GM23338 (cell line): ENCODE measurements at regions not wholly inside any gene's neighbourhood (a gene's known extent, or its start where the extent isn't known, plus 50 kb on each side); places are given as distances from the start of the nearest gene placed in this dataset.

ENCODE experiments used
- ATAC-seq: fragments of 200-7000 bp; cut with Tn5 transposase; 3 replicates; pipeline ENCODE4 v1.9.1; 2020
- DNase-seq: peaks from one replicate; pipeline ENCODE4 v3.0.0-alpha.2; 2015; ENCODE audit warnings: low spot score
- H2AFZ ChIP-seq: fragments of 200-600 bp; sonication (generic); 2 replicates; pipeline ENCODE4 v1.8.0; 2016; ENCODE audit warnings: antibody characterized with exemption, mild to moderate bottlenecking, moderate library complexity
- H3F3A ChIP-seq: fragments of 200-600 bp; sonication (generic); replicated peaks from 2 replicates; pipeline ENCODE4 v1.8.0; 2017; ENCODE audit warnings: antibody characterized with exemption, mixed run types, low read depth
- H3K27ac ChIP-seq: fragments of 200-600 bp; sonication (generic); 2 replicates; pipeline ENCODE4 v1.6.1; 2016; ENCODE audit warnings: low read depth
- H3K27me3 ChIP-seq: fragments of 200-600 bp; sonication (generic); 2 replicates; pipeline ENCODE4 v1.8.0; 2016; ENCODE audit warnings: mild to moderate bottlenecking, mixed run types, moderate library complexity; ENCODE audit not compliant: insufficient read depth
- H3K36me3 ChIP-seq: fragments of 200-600 bp; sonication (generic); 2 replicates; pipeline ENCODE4 v1.8.0; 2016; ENCODE audit warnings: mild to moderate bottlenecking; ENCODE audit not compliant: insufficient read depth
- H3K4me1 ChIP-seq: fragments of 200-600 bp; sonication (generic); 2 replicates; pipeline ENCODE4 v1.8.0; 2016; ENCODE audit warnings: mild to moderate bottlenecking, moderate library complexity; ENCODE audit not compliant: insufficient read depth
- H3K4me2 ChIP-seq: fragments of 200-600 bp; sonication (generic); 2 replicates; pipeline ENCODE4 v1.7.1; 2017; ENCODE audit warnings: mixed run types
- H3K4me3 ChIP-seq: fragments of 200-600 bp; sonication (generic); 2 replicates; pipeline ENCODE4 v1.6.1; 2016; ENCODE audit warnings: mixed run types
- H3K79me2 ChIP-seq: fragments of 200-600 bp; sonication (generic); replicated peaks from 2 replicates; pipeline ENCODE4 v1.8.0; 2017; ENCODE audit warnings: mild to moderate bottlenecking; ENCODE audit not compliant: insufficient read depth
- H3K9me2 ChIP-seq: fragments of 200-600 bp; sonication (generic); 2 replicates; pipeline ENCODE4 v1.8.0; 2017; ENCODE audit not compliant: insufficient read depth
- H4K20me1 ChIP-seq: fragments of 200-600 bp; sonication (generic); replicated peaks from 2 replicates; pipeline ENCODE4 v1.8.0; 2017; ENCODE audit warnings: mild to moderate bottlenecking; ENCODE audit not compliant: insufficient read depth
- H3K27ac Mint-ChIP-seq: 2 replicates; pipeline ENCODE4 v1.8.0; 2020; ENCODE audit warnings: inconsistent platforms, mild to moderate bottlenecking, moderate library complexity, mixed read lengths
- H3K27me3 Mint-ChIP-seq: 3 replicates; pipeline ENCODE4 v1.8.0; 2022; ENCODE audit warnings: low read depth, mild to moderate bottlenecking, moderate library complexity, mixed read lengths, inconsistent platforms; ENCODE audit not compliant: insufficient read depth, poor library complexity
- H3K36me3 Mint-ChIP-seq: 3 replicates; pipeline ENCODE4 v1.8.0; 2021; ENCODE audit warnings: low read depth, mild to moderate bottlenecking, inconsistent platforms, moderate library complexity, mixed read lengths
- H3K4me1 Mint-ChIP-seq: 3 replicates; pipeline ENCODE4 v1.8.0; 2020; ENCODE audit warnings: mild to moderate bottlenecking, inconsistent platforms, mixed read lengths
- H3K4me3 Mint-ChIP-seq: 3 replicates; pipeline ENCODE4 v1.8.0; 2021; ENCODE audit warnings: moderate library complexity, mild to moderate bottlenecking, inconsistent platforms, mixed read lengths
- H3K9me3 Mint-ChIP-seq: 3 replicates; pipeline ENCODE4 v1.8.0; 2020; ENCODE audit warnings: moderate library complexity, mild to moderate bottlenecking, inconsistent platforms, mixed read lengths
- CREB1 ChIP-seq: fragments of 250-450 bp; sonication (Bioruptor Pico); IDR thresholded peaks from 2 replicates; pipeline ENCODE4 v1.5.0; 2020; ENCODE audit warnings: low read depth, mild to moderate bottlenecking, moderate library complexity
- ETS1 ChIP-seq: IDR thresholded peaks from 2 replicates; pipeline ENCODE4 v1.6.1; 2016; ENCODE audit warnings: antibody characterized with exemption
- EZH2 ChIP-seq: fragments of 200-600 bp; sonication (generic); IDR thresholded peaks from one replicate; pipeline ENCODE4 v1.8.0; 2017; ENCODE audit warnings: antibody characterized with exemption, mild to moderate bottlenecking, low read depth; ENCODE audit not compliant: unreplicated experiment
- EZH2phosphoT487 ChIP-seq: fragments of 200-600 bp; sonication (generic); IDR thresholded peaks from one replicate; pipeline ENCODE4 v1.8.1; 2018; ENCODE audit warnings: antibody characterized with exemption; ENCODE audit not compliant: unreplicated experiment
- JUNB ChIP-seq: IDR thresholded peaks from one replicate; pipeline ENCODE4 v1.6.1; 2016; ENCODE audit warnings: antibody characterized with exemption; ENCODE audit not compliant: unreplicated experiment
- NANOG ChIP-seq: IDR thresholded peaks from 2 replicates; pipeline ENCODE4 v1.6.1; 2016; ENCODE audit warnings: antibody characterized with exemption, borderline replicate concordance
- POLR2AphosphoS5 ChIP-seq: IDR thresholded peaks from 2 replicates; pipeline ENCODE4 v1.6.1; 2016; ENCODE audit warnings: antibody characterized with exemption, low read depth
- STAT1 ChIP-seq: IDR thresholded peaks from one replicate; pipeline ENCODE4 v1.6.1; 2016; ENCODE audit warnings: antibody characterized with exemption; ENCODE audit not compliant: unreplicated experiment
- ZNF114 ChIP-seq: fragments of 250-450 bp; sonication (Bioruptor Pico); IDR thresholded peaks from 2 replicates; pipeline ENCODE4 v1.5.0; 2020; ENCODE audit warnings: mild to moderate bottlenecking, moderate library complexity
- ZNF331 ChIP-seq: fragments of 250-450 bp; sonication (Bioruptor Pico); IDR thresholded peaks from 2 replicates; pipeline ENCODE4 v1.5.0; 2020; ENCODE audit warnings: low read depth, mild to moderate bottlenecking, moderate library complexity
- ZNF462 ChIP-seq: fragments of 250-450 bp; sonication (Bioruptor Pico); IDR thresholded peaks from 2 replicates; pipeline ENCODE4 v1.5.0; 2020; ENCODE audit warnings: mild to moderate bottlenecking, moderate library complexity
- TF ChIP-seq, protein P1 (sequence below): IDR thresholded peaks from one replicate; pipeline ENCODE4 v1.6.1; 2018; ENCODE audit warnings: antibody characterized with exemption; ENCODE audit not compliant: unreplicated experiment
- TF ChIP-seq, protein P2 (sequence below), 2 experiments: fragments of 200-600 bp in 1 of 2; sonication (generic) in 1 of 2; conservative IDR thresholded peaks; 2 replicates each; pipeline versions ENCODE4 v1.5.1 to v1.6.1; 2016 to 2017; ENCODE audit warnings: antibody characterized with exemption in 2 of 2, low read depth in 2 of 2, mild to moderate bottlenecking in 2 of 2, moderate library complexity in 1 of 2

DNA sequence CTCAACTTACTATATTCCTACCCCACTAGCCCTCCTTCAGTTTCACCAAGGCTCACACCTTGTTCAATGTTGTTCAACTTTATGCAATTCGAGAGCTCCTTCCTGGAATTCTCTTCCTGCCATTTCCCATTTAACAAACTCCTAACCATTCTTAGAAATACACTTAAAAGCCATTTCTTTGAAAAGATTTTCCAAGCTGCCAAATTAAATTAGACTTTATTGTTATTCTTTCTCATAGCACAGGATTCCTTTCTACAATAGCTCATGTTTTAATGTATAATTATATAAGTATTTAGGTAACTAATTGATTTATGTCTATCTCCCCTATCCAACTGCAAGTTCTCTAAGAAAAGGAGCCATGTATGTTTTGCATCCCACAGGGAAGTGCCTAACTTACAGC, 52.7 kb upstream of the CTSC start:
- H3K36me3 Mint-ChIP-seq: peaks cover 8% of the 10 kb centered on the region; the same call in 2 of the 3 replicates
- ATAC-seq: no peak

More for the DNA sequence above, 52.7 kb upstream of the CTSC start:
- TF ChIP-seq ZNF114 (CRISPR knock-in tag): no peak
- TF ChIP-seq JUNB: no peak
- no peak for TF ChIP-seq ZNF331 (CRISPR knock-in tag)
- no peak for TF ChIP-seq ZNF462 (CRISPR knock-in tag)
- TF ChIP-seq CREB1 (CRISPR knock-in tag): no peak
- TF ChIP-seq, protein P1, sequence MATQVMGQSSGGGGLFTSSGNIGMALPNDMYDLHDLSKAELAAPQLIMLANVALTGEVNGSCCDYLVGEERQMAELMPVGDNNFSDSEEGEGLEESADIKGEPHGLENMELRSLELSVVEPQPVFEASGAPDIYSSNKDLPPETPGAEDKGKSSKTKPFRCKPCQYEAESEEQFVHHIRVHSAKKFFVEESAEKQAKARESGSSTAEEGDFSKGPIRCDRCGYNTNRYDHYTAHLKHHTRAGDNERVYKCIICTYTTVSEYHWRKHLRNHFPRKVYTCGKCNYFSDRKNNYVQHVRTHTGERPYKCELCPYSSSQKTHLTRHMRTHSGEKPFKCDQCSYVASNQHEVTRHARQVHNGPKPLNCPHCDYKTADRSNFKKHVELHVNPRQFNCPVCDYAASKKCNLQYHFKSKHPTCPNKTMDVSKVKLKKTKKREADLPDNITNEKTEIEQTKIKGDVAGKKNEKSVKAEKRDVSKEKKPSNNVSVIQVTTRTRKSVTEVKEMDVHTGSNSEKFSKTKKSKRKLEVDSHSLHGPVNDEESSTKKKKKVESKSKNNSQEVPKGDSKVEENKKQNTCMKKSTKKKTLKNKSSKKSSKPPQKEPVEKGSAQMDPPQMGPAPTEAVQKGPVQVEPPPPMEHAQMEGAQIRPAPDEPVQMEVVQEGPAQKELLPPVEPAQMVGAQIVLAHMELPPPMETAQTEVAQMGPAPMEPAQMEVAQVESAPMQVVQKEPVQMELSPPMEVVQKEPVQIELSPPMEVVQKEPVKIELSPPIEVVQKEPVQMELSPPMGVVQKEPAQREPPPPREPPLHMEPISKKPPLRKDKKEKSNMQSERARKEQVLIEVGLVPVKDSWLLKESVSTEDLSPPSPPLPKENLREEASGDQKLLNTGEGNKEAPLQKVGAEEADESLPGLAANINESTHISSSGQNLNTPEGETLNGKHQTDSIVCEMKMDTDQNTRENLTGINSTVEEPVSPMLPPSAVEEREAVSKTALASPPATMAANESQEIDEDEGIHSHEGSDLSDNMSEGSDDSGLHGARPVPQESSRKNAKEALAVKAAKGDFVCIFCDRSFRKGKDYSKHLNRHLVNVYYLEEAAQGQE: no peak
- no peak for TF ChIP-seq STAT1
- TF ChIP-seq POLR2AphosphoS5: no peak
- no peak for TF ChIP-seq NANOG
- no peak for TF ChIP-seq EZH2phosphoT487
- TF ChIP-seq, protein P2, sequence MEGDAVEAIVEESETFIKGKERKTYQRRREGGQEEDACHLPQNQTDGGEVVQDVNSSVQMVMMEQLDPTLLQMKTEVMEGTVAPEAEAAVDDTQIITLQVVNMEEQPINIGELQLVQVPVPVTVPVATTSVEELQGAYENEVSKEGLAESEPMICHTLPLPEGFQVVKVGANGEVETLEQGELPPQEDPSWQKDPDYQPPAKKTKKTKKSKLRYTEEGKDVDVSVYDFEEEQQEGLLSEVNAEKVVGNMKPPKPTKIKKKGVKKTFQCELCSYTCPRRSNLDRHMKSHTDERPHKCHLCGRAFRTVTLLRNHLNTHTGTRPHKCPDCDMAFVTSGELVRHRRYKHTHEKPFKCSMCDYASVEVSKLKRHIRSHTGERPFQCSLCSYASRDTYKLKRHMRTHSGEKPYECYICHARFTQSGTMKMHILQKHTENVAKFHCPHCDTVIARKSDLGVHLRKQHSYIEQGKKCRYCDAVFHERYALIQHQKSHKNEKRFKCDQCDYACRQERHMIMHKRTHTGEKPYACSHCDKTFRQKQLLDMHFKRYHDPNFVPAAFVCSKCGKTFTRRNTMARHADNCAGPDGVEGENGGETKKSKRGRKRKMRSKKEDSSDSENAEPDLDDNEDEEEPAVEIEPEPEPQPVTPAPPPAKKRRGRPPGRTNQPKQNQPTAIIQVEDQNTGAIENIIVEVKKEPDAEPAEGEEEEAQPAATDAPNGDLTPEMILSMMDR (conservative IDR thresholded peaks at IDR 0.05; ENCODE audit: low read depth in 2 of 2): no peak
- TF ChIP-seq ETS1: no peak
- no peak for TF ChIP-seq EZH2
- Mint-ChIP-seq H3K4me1 (no peaks in the 10 kb centered on the region; the same call in 2 of the 3 replicates), H3K27ac (no peak overlapping the region), H3K9me3 (peaks cover 4% of the 10 kb centered on the region; the same call in 2 of the 3 replicates), H3K4me3 (no peak overlapping the region), H3K27me3 (peaks cover 2% of the 10 kb centered on the region)
- Histone ChIP-seq H3K79me2 (no peaks in the 10 kb centered on the region), H3K9me2 (no peaks in the 10 kb centered on the region; the same call in 1 of the 2 replicates), H4K20me1 (no peaks in the 10 kb centered on the region), H3F3A (no peaks in the 10 kb centered on the region), H3K4me1 (no peaks in the 10 kb centered on the region), H3K27me3 (no peaks in the 10 kb centered on the region), H2AFZ (no peak overlapping the region), H3K4me2 (no peak overlapping the region), H3K27ac (no peak overlapping the region), H3K4me3 (no peak overlapping the region), H3K36me3 (no peaks in the 10 kb centered on the region)
- DNase-seq: no peak
